Stimulated activated CD4-positive, alpha-beta T cell treated with anti-CD3 and anti-CD28 coated beads, Interleukin-12 subunit alpha, Interleukin-12 subunit beta, amount 100 ng/mL, for 4 hours (primary cell): ENCODE measurements at regions not wholly inside any gene's neighbourhood (a gene's known extent, or its start where the extent isn't known, plus 50 kb on each side); places are given as distances from the start of the nearest gene placed in this dataset.
"Not testable (repeated sequence)": the region's sequence is repeated elsewhere in the genome, so short reads cannot be mapped to it uniquely, and the experiment has no call there.

Experiments used
- DNase-seq: peaks from one replicate; pipeline ENCODE4 v3.0.0-alpha.2; 2020

- DNase-seq = no peak
Observed at GRCh38 chr4:27368781-27369180, 508.1 kb downstream of the STIM2 start.

GRCh38 chr4:27381815-27382214 is 521.2 kb downstream of the STIM2 start:
- no peak for DNase-seq

GRCh38 chr4:27387711-27388110 is 527.1 kb downstream of the STIM2 start:
- no peak for DNase-seq

- no peak for DNase-seq
Observed at GRCh38 chr4:27397886-27398285, 537.2 kb downstream of the STIM2 start.

GRCh38 chr4:27398631-27399310 is 538.1 kb downstream of the STIM2 start:
- no peak for DNase-seq

GRCh38 chr4:27407616-27408015 is 547.0 kb downstream of the STIM2 start:
- DNase-seq = no peak

- DNase-seq = no peak
Observed at GRCh38 chr4:27412613-27413012, 552.0 kb downstream of the STIM2 start.

- no peak for DNase-seq
Observed at GRCh38 chr4:27414887-27415731, 554.5 kb downstream of the STIM2 start.

GRCh38 chr4:27428661-27429060 is 568.0 kb downstream of the STIM2 start:
- DNase-seq = no peak

GRCh38 chr4:27429364-27429871 is 568.8 kb downstream of the STIM2 start:
- no peak for DNase-seq

- no peak for DNase-seq
Observed at GRCh38 chr4:27442146-27442545, 581.5 kb downstream of the STIM2 start.

GRCh38 chr4:27442661-27443060 is 582.0 kb downstream of the STIM2 start:
- not testable (repeated sequence) for DNase-seq

- DNase-seq = no peak
Observed at GRCh38 chr4:27463816-27464215, 603.2 kb downstream of the STIM2 start.

GRCh38 chr4:27467351-27467750 is 606.7 kb downstream of the STIM2 start:
- DNase-seq = no peak

GRCh38 chr4:27472364-27472763 is 611.7 kb downstream of the STIM2 start:
- no peak for DNase-seq

- DNase-seq = no peak
Observed at GRCh38 chr4:27474691-27475090, 614.0 kb downstream of the STIM2 start.

- DNase-seq = no peak
Observed at GRCh38 chr4:27484216-27484615, 623.6 kb downstream of the STIM2 start.

GRCh38 chr4:27490315-27490714 is 629.7 kb downstream of the STIM2 start:
- DNase-seq = no peak

GRCh38 chr4:27490766-27491165 is 630.1 kb downstream of the STIM2 start:
- no peak for DNase-seq

GRCh38 chr4:27506401-27506800 is 645.8 kb downstream of the STIM2 start:
- no peak for DNase-seq

GRCh38 chr4:27514711-27515110 is 654.1 kb downstream of the STIM2 start:
- no peak for DNase-seq

- no peak for DNase-seq
Observed at GRCh38 chr4:27515140-27515539, 654.5 kb downstream of the STIM2 start.

- no peak for DNase-seq
Observed at GRCh38 chr4:27518876-27519275, 658.2 kb downstream of the STIM2 start.

GRCh38 chr4:27524224-27524623 is 663.6 kb downstream of the STIM2 start:
- DNase-seq = no peak
